GM13976 (cell line): ENCODE measurements at regions not wholly inside any gene's neighbourhood (a gene's known extent, or its start where the extent isn't known, plus 50 kb on each side); places are given as distances from the start of the nearest gene placed in this dataset.

Source experiments
- DNase-seq: peaks from one replicate; pipeline ENCODE4 v3.0.0; 2012; ENCODE audit warnings: low spot score
- in situ Hi-C: fragments of 300-500 bp; cut with MboI; formaldehyde crosslinking; loops from one replicate; pipeline ENCODE4 v1.12.0; 2022; ENCODE audit warnings: low sequenced_read_pairs, mixed read lengths, inconsistent platforms; ENCODE audit not compliant: unreplicated experiment
- TF ChIP-seq, protein P1 (sequence below): IDR thresholded peaks from 2 replicates; pipeline ENCODE4 v1.5.1; 2012; ENCODE audit warnings: borderline replicate concordance, mild to moderate bottlenecking; ENCODE audit not compliant: insufficient read depth; ENCODE audit errors: extremely low read depth, missing control alignments, control extremely low read depth

DNA sequence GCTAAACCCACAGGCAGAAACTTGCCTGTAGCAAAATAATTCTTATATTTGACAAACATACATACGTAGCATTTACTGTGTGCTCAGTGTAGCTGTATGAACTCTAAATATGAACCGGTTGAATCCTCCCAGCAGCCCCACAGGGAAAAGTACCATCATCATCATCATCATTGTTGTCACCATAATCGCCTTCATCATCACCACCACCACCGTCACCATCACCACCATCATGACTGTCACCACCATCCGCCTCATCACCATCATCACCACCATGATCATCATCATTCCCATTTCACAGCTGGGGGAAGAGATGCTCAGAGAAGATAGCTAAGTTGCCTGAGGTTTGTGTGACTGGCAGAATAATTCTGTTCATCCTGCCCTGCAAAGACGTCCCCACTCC is 81.7 kb downstream of the IRF8 start:
- in situ Hi-C loops, result loop anchor here (10.0 kb wide), 1 partner anchor 156 kb away; no protein-coding TSS in a partner anchor
- TF ChIP-seq, protein P1, sequence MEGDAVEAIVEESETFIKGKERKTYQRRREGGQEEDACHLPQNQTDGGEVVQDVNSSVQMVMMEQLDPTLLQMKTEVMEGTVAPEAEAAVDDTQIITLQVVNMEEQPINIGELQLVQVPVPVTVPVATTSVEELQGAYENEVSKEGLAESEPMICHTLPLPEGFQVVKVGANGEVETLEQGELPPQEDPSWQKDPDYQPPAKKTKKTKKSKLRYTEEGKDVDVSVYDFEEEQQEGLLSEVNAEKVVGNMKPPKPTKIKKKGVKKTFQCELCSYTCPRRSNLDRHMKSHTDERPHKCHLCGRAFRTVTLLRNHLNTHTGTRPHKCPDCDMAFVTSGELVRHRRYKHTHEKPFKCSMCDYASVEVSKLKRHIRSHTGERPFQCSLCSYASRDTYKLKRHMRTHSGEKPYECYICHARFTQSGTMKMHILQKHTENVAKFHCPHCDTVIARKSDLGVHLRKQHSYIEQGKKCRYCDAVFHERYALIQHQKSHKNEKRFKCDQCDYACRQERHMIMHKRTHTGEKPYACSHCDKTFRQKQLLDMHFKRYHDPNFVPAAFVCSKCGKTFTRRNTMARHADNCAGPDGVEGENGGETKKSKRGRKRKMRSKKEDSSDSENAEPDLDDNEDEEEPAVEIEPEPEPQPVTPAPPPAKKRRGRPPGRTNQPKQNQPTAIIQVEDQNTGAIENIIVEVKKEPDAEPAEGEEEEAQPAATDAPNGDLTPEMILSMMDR, result no peak
- DNase-seq, result no peak

DNA sequence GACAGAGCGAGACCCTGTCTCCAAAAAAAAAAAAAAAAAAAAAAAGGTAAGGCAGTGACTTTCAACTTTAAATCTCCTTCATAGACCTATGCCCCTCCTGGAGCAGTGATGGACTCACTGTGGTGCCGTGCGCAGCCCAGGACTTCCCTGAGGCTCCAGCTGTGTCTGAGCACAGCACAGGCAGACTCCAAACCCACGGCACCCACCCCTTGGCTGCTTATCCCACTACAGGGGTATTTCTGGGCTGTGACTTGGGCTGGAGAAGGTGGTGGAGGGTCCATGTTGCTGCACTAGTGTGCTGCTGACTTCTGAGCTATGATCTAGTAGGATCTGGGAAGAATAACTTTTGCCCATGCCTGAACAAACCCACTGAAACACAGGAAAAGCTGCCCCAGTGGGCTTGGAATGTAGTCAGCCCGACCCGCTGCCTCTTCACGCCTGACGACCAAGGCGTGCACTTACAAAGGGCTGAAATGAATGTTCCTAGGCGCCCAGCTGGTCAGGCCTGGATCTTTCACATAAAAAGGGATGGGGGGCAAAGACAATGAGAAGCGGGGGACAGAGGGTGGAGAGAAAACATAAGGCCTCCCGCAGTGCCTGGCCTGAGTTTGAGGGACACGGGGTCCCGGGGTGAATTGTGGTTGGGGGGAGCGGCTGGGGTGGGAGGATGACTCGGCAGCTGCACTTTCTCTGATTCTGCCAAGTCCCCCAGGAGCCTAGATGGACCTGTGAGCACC is 83.0 kb downstream of the IRF8 start:
- DNase-seq, result no peak
- TF ChIP-seq, protein P1, result no peak
- in situ Hi-C loops, result loop anchor here (10.0 kb wide), 1 partner anchor 157 kb away; no protein-coding TSS in a partner anchor

GRCh38 chr16:85982563-85982939 is 83.6 kb downstream of the IRF8 start:
- DNase-seq, result no peak
- TF ChIP-seq, protein P1, result no peak
- in situ Hi-C loops, result loop anchor here (10.0 kb wide), 1 partner anchor 158 kb away; no protein-coding TSS in a partner anchor

- no peak for DNase-seq
- TF ChIP-seq, protein P1, result no peak
- in situ Hi-C loops, result loop anchor here (10.0 kb wide), 1 partner anchor 158 kb away; no protein-coding TSS in a partner anchor
Measured at GRCh38 chr16:85983064-85983463, 84.1 kb downstream of the IRF8 start.

GRCh38 chr16:85983606-85984230 is 84.8 kb downstream of the IRF8 start:
- no peak for DNase-seq
- TF ChIP-seq, protein P1, result no peak
- in situ Hi-C loops, result loop anchor here (10.0 kb wide), 1 partner anchor 159 kb away; no protein-coding TSS in a partner anchor

DNA sequence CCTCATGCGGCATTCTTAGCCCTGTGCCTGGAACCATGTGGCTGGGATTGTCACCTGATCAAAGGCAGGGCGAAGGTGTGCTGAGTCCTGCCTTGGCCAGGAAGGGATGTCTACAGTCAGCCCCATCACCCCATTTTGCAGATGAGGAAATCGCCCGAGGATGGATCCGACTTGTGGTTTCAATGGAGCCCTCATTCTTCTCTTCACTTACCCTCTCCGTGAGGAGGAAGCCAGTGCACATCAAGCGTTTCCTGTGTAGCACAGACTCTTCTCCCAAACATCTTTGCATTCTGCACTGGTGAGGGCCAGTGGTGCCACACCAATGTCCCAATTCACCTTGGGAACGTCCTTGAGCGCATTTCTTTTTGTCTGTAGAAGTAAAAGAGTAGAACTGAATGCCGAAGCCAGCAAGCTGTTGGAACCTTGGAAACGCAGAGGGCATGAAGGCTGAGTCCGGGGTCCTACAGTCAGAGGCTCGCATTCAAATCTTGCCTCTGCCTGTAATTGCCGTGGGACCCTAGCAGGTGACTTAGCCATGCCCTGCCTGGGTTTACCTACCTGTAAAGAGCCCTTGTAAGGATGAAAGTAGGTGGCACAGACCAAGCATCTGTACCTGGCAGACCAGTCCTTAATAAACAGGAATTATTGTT is 85.4 kb downstream of the IRF8 start:
- TF ChIP-seq, protein P1, result no peak
- in situ Hi-C loops, result loop anchor here (10.0 kb wide), 1 partner anchor 160 kb away; no protein-coding TSS in a partner anchor
- DNase-seq, result no peak
